Stimulated activated CD4-positive, alpha-beta T cell treated with anti-CD3 and anti-CD28 coated beads, TNF-alpha, amount 100 ng/mL, for 24 hours (primary cell): ENCODE measurements at regions not wholly inside any gene's neighbourhood (a gene's known extent, or its start where the extent isn't known, plus 50 kb on each side); places are given as distances from the start of the nearest gene placed in this dataset.
"Not testable (repeated sequence)": the region's sequence is repeated elsewhere in the genome, so short reads cannot be mapped to it uniquely, and the experiment has no call there.

Source experiments
- DNase-seq, 3 experiments: peaks; one replicate each; pipeline ENCODE4 v3.0.0-alpha.2; 2020; ENCODE audit warnings: low read depth in 3 of 3

DNA sequence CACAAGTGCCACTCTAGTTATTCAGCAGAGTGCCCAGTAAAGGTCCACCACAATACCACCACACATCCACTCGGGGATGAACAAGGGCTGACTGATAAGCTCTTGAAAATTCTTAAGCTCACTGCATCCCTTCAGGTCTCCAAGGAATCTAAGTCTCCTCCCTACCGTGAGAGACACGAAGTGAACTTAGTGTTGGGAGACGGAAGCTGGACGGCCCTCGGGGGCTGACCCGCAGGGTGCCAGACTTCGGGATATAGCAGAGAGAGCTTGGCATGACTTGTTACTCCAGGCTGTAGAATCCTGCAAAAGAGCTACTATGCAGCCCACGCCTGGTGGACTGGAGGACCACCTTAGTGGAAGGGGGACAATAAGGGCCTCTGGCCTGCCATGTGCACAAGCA, 75.1 kb downstream of the LYZL1 start:
- not testable (repeated sequence) for DNase-seq

DNA sequence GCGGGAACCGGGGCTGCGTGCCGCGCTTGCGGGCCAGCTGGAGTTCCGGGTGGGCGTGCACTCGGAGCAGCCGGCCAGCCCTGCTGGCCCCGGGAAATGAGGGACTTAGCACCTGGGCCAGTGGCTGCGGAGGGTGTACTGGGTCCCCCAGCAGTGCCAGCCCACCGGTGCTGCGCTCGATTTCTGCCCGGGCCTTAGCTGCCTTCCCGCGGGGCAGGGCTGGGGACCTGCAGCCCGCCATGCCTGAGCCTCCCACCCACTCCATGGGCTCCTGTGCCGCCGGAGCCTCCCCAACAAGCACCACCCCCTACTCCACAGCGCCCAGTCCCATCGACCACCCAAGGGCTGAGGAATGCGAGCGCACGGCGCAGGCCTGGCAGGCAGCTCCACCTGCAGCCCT, 77.3 kb downstream of the LYZL1 start:
- DNase-seq: not testable (repeated sequence)

GRCh38 chr10:29369419-29369818, 80.5 kb downstream of the LYZL1 start:
- no peak for DNase-seq

DNA sequence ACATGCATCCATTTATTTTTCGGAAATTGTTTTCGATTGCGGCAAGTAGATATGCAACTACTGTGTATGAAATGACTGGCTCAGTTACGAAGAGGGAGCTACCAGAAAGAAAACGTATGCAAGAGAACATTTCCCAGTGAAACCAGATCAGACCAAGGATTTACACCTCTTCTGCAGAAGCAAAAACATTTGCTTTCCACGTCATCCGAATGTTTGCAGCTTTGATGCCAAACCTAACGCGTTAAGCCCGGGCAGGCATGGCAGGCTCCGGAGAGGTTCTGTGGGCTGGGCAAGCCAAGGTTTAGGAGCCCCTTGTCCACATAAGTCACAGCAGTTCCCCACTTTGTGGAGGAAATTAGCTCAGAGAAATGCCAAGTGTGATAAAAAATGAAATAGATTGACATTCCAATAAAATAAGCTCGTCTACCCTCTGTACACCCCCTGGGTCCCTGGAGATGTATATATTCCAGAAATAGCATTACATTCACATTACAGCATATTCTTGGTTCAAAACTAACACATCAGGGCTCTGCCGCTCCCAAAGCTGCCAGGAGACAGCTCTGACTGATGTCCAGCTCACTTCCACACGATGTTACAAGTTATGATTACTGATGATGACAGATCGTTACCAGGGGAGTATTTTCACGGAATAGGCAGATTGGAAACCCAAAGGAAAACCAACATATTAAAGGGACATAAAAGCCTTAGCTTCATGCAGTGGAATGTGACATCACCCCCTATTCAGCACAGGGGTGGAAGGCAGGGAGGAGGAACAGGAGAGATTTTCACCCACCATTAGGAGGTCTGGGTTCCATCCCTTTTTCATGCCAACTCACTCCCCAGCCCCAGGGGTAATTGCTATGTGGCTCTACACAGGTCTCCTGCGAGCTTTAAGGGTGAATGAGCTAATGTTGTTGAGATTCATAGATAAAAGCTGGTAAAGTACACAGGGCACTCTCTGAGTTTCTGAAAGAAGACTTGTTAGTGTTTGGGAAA, 81.5 kb downstream of the LYZL1 start:
- DNase-seq: no peak

GRCh38 chr10:29372920-29373319, 84.0 kb downstream of the LYZL1 start:
- no peak for DNase-seq

- no peak for DNase-seq
Observed at GRCh38 chr10:29374162-29374561, 85.3 kb downstream of the LYZL1 start.

GRCh38 chr10:29375888-29376287, 87.0 kb downstream of the LYZL1 start:
- DNase-seq: no peak

DNA sequence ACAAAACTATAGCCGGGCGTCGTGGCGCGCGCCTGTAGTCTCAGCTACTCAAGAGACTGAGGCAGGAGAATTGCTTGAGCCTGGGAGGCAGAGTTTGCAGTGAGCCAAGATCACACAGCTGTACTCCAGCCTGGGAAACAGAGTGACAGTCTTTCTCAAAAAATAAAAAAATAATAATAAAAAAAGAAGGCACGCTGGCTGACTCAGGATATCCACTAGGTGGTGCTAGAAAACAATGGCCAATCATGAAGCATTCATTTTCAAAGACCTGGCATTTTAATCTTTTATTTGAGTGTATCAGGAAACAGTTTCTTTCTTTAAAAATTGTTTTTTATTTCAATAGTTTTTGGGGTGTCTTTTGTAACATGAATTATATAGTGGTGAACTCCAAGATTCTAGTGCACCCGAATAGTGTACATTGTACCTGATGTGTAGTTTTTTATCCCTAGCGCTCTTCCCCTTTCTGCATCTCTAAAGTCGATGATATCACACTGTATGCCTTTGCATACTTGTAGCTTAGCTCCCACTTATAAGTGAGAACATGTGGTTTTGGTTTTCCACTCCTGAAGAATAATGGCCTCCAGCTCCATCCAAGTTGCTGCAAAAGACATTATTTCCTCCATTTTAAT, 88.6 kb downstream of the LYZL1 start:
- DNase-seq: no peak

DNA sequence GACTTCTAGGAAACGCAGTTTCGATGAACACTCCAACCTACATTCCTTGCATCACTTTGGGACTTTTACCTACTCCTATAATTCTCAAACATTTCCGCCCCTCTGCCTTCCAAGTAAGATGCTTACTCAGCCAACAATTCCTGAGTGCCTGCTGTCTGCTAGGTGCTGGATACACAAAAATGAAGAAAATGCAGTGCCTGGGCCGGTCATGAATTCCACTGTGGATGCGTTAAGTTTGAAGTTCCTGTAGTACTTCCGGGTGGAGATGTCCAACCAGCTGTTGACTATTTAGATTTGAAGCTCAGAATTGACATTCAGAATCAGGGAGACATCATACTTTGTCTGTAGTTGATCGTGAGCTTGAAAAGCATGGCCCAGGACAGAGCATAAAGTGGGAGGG, 89.2 kb downstream of the LYZL1 start:
- DNase-seq: no peak

GRCh38 chr10:29379208-29379607, 90.3 kb downstream of the LYZL1 start:
- DNase-seq: no peak

DNA sequence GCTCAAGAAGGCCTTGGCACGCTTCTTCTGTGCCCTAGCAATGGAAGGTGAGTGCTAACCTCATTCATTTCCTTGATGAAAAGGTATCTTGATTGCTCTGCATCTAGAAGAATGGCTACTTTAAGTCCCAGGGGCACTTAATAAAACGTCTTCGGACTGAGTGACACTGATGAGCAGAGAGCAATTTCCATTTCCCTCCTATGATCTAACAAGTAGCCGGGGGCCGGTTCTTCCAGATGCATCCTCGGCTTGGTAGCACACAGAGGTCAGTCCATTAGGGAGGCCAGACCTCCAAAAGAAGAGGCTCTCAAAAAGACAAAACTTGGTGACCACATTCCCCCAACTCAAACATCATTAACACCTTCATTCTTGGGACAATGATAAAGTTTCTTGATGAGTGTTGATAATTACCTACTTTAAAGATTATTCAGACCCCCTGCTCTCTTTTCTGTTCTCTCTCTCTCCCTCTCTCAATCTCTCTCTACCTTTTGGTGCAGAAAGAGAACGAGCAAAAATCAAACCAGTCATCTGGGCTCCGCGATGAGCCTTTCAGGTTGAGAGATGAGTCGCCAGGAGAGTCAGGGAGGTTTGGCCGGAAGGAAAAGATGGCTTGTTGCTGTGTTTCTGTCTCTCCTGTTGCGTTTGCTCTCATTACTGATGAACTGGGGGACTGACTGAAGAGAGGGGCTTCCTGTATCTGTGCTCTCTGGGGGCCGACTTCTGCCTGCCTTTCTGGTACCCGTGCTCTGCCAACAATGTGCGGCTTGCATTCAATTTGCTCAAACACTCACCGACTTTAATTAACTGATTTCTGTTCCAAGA, 91.1 kb downstream of the LYZL1 start:
- DNase-seq: not testable (repeated sequence)

DNA sequence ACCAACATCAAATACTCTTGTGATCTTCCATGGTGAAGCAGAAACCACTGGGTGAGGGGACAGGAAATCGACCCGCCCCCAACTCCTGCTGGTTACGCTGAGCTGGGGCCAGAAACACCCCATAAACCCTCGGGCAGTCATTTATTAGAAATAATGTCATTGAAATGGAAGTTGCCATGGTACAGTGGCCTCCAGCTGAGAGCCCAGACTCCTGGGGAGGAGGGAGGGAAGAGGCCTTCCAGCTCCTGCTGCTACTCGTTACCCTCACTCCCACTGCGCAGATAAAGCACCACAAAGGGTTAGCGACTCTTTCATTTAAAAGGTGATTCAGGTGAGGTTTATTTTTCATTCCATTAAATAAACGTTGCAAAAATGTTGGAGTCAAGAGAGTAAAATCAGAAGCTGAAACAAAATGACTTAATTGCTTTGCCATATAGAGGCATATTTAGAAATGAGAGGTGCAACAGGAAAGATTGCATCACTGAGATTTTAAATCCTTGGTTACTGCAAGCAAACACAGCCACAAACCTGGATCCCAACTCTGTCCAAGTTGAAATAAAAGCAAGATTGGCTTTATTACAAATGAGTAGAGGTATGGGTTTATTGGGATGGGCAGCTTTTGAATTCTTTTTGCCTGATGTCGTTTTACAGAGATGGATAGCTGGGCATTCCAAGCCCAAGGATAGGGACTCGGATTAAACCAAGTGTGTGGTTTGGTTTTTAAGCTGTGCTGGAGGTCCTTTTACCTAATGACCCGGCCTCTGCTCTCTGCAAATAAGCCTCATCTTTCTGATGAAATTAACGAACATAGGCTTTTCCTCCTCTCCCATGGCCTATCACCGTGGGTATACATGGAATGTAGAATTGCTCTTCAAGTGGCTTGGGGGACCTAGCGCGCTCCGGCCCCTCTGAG, 92.0 kb downstream of the LYZL1 start:
- DNase-seq: not testable (repeated sequence)

DNA sequence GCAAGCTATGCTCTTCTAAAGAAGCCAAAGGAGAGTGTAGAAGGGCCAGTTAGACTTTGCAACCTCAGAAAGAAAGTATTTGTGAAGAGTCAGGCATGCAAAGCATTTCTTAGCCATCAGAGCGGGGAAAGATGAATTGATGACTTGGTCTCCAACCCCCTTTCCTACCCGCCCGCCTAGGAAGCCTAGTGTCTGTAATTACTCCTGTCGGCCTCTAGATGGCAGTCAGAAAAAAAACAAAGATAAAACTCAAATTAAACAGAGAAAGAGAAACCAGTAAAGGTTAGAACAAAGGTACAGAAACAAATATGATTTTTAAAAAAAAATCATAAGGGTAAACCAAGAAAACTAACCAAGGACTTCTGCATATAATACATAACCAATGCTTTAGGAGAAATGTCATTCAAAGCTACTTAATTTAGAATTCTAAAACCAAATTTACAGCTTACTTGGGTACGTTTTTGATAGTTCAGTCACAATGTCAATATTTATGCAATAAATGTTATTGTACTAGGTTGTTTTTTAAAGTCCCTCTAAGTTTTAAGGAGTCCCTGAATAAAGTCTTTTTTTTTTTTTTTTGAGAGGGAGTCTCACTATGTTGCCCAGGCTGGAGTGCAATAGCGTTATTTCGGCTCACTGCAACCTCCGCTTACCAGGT, 97.6 kb downstream of the LYZL1 start:
- no peak for DNase-seq

DNA sequence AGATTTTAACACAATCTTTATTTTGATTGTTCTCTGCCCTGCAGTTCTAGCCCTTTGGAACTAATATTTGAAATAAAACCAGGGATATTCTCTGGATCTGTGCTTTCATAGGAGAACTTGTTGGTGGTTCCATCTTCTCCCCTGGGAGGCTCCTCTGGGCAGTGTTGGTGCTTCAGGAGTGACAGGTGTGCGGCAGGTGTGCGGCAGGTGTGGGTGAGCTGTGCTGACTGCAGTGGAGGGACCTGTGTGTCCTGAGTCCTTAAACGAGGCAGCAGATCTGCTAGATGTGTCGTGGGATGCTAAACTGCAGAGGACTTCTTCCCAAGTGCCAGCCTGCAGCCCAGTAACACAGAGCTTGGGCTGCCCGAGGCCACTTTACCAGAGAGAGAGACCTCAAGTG, 98.4 kb downstream of the LYZL1 start:
- DNase-seq: no peak

GRCh38 chr10:29388112-29388511, 99.2 kb downstream of the LYZL1 start:
- DNase-seq: not testable (repeated sequence)

DNA sequence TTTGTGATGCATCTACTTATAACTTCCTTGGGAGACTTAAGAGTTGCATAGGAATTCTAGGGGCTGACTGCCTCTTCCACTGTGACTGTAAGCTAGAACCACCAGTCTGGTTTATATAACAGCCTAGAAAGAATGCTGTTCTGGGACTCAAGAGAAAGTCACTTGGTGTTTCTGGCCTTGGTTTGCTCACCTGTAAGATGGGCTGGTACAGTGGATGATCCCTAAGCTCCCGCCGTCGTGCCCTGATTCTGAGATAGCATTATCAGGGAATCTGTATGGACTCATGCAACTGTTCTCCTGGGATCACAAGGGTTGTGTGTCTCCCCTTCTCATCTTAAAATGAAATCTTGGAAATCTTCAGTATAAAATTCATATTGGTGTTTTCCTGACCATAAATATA, 100.6 kb downstream of the LYZL1 start:
- DNase-seq: no peak

DNA sequence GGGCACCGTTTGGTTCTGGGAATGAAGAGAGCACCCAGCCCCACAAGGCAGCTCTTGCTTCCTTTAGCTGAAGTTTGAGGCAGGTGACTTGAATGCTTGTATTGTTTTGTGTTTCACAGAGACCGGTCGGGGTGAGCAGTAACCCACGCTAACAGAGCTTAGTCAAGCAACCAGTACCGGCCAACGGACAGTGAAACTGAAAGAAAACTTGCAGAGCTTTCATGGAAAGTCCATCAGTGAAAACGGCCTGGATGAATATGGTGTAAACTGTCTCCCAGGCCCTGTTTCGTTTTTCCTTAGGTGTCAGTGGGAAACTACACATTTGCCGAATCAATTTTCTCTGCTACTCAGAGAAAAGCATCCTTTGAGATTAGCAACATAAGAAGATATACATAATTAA, 101.1 kb downstream of the LYZL1 start:
- DNase-seq: no peak

DNA sequence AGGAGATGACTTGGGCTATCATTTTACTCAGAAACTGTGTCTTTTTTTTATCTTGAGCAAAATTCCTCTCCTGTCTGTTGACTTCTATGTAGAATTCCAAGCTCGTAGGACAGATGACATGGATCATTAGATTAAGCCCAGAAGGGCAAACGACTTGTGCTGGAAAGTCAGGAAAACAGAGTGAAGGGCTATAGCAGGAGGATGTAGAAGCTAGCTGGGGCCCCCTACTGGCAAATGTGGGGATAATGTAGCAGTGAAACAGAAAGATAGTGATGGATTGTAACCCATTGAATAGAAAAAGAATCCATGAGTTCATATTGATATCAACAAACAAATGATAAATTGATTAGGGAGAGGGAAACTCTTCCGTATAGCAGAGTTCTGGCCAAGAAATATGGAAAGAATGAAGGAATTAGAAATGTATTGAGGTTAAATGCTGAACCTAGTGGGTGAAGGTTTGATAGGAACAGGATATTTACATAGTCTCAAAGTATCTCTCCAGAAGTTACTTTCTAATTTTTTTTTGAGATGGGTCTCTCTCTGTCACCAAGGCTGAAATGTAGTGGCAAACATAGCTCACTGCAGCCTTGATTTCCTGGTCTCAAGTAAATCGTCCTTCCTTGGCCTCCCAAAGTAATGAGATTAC, 103.6 kb downstream of the LYZL1 start:
- peak in 1 of 3 experiments; percentile 8 for DNase-seq

GRCh38 chr10:29394321-29394932, 105.6 kb downstream of the LYZL1 start:
- DNase-seq: no peak

DNA sequence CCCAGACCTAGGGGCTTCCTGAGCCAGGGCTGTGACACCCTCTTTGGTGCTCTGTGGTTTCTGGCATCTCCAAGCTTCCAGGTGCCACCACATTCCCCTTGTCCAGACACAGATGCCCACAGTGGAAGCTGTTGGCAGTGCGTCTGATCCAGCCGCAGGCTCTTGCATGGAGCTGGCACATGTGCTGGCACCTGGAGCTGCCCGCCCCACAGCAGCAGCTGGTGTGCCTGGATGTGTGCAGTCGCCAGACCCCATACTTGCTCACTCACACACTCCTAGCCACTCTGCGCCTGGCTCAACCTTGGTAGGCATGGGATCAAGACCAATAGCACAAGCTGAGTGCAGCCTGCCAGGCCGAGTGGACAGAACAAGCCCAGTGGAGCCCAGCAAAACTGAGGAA, 106.5 kb downstream of the LYZL1 start:
- no peak for DNase-seq
